Effector memory CD4-positive, alpha-beta T cell (primary cell): ENCODE measurements at regions not wholly inside any gene's neighbourhood (a gene's known extent, or its start where the extent isn't known, plus 50 kb on each side); places are given as distances from the start of the nearest gene placed in this dataset.

Source experiments
- DNase-seq, 3 donors: peaks; one replicate each; pipeline ENCODE4 v3.0.0-alpha.2; 2020
- H3K27ac ChIP-seq: 2 replicates; pipeline ENCODE4 v1.7.0; 2013; ENCODE audit warnings: mild to moderate bottlenecking, low read length, moderate library complexity; ENCODE audit not compliant: insufficient read depth, poor library complexity, severe bottlenecking
- H3K27me3 ChIP-seq: replicated peaks from 2 replicates; pipeline ENCODE4 v1.7.0; 2013; ENCODE audit warnings: mild to moderate bottlenecking, low read length; ENCODE audit not compliant: insufficient read depth, control insufficient read depth, poor library complexity, severe bottlenecking
- H3K36me3 ChIP-seq: 2 replicates; pipeline ENCODE4 v1.7.0; 2013; ENCODE audit warnings: mild to moderate bottlenecking, low read length, moderate library complexity; ENCODE audit not compliant: control insufficient read depth, insufficient read depth
- H3K4me1 ChIP-seq: 2 replicates; pipeline ENCODE4 v1.7.0; 2013; ENCODE audit warnings: low read length, mild to moderate bottlenecking; ENCODE audit not compliant: control insufficient read depth, insufficient read depth, poor library complexity, severe bottlenecking
- H3K4me3 ChIP-seq: 2 replicates; pipeline ENCODE4 v1.7.0; 2013; ENCODE audit warnings: low read length, low read depth, mild to moderate bottlenecking; ENCODE audit not compliant: insufficient read depth, poor library complexity, severe bottlenecking
- H3K9me3 ChIP-seq: 2 replicates; pipeline ENCODE4 v1.7.0; 2013; ENCODE audit warnings: mild to moderate bottlenecking, low read length, moderate library complexity; ENCODE audit not compliant: control insufficient read depth

GRCh38 chr7:25391295-25391861, 163.1 kb upstream of the NPVF start:
- no peaks in the 10 kb centered on the region for H3K4me1 ChIP-seq
- H3K27me3 ChIP-seq: no peaks in the 10 kb centered on the region
- no peak overlapping the region for H3K27ac ChIP-seq
- H3K9me3 ChIP-seq: no peaks in the 10 kb centered on the region
- H3K4me3 ChIP-seq: no peak overlapping the region
- no peaks in the 10 kb centered on the region for H3K36me3 ChIP-seq
- DNase-seq: no peak

- Histone ChIP-seq H3K4me3 (no peak overlapping the region), H3K27ac (no peak overlapping the region)
Measured at GRCh38 chr7:25391961-25392587, 163.8 kb upstream of the NPVF start.

GRCh38 chr7:25392588-25393338, 164.5 kb upstream of the NPVF start:
- Histone ChIP-seq H3K9me3 (no peaks in the 10 kb centered on the region), H3K4me1 (no peaks in the 10 kb centered on the region), H3K36me3 (no peaks in the 10 kb centered on the region), H3K27ac (no peak overlapping the region), H3K4me3 (no peak overlapping the region), H3K27me3 (no peaks in the 10 kb centered on the region)
- no peak for DNase-seq

More at GRCh38 chr7:25391961-25392587, 163.8 kb upstream of the NPVF start:
- H3K27me3 ChIP-seq: no peaks in the 10 kb centered on the region
- H3K9me3 ChIP-seq: no peaks in the 10 kb centered on the region
- DNase-seq: no peak
- H3K4me1 ChIP-seq: no peaks in the 10 kb centered on the region
- no peaks in the 10 kb centered on the region for H3K36me3 ChIP-seq

GRCh38 chr7:25395976-25396375, 167.7 kb upstream of the NPVF start:
- Histone ChIP-seq H3K27ac (no peak overlapping the region), H3K9me3 (no peaks in the 10 kb centered on the region), H3K27me3 (peaks cover 3% of the 10 kb centered on the region)

GRCh38 chr7:25396668-25397067, 168.4 kb upstream of the NPVF start:
- Histone ChIP-seq H3K4me1 (no peaks in the 10 kb centered on the region), H3K4me3 (no peak overlapping the region), H3K9me3 (no peaks in the 10 kb centered on the region), H3K36me3 (no peaks in the 10 kb centered on the region), H3K27me3 (peaks cover 3% of the 10 kb centered on the region), H3K27ac (no peak overlapping the region)
- DNase-seq: no peak

More at GRCh38 chr7:25395976-25396375, 167.7 kb upstream of the NPVF start:
- Histone ChIP-seq H3K36me3 (no peaks in the 10 kb centered on the region), H3K4me1 (no peaks in the 10 kb centered on the region), H3K4me3 (no peak overlapping the region)
- DNase-seq: no peak

GRCh38 chr7:25398418-25398817, 170.1 kb upstream of the NPVF start:
- H3K4me1 ChIP-seq: no peaks in the 10 kb centered on the region
- DNase-seq: no peak
- H3K4me3 ChIP-seq: no peak overlapping the region
- H3K27ac ChIP-seq: no peak overlapping the region
- H3K27me3 ChIP-seq: peaks cover 3% of the 10 kb centered on the region
- no peaks in the 10 kb centered on the region for H3K9me3 ChIP-seq
- H3K36me3 ChIP-seq: no peaks in the 10 kb centered on the region

- no peak overlapping the region for H3K4me3 ChIP-seq
- peaks cover 3% of the 10 kb centered on the region for H3K27me3 ChIP-seq
- H3K9me3 ChIP-seq: no peaks in the 10 kb centered on the region
- no peaks in the 10 kb centered on the region for H3K36me3 ChIP-seq
- no peak for DNase-seq
- no peak overlapping the region for H3K27ac ChIP-seq
- H3K4me1 ChIP-seq: no peaks in the 10 kb centered on the region
Measured at GRCh38 chr7:25399000-25399750, 170.9 kb upstream of the NPVF start.

GRCh38 chr7:25402532-25402931, 174.2 kb upstream of the NPVF start:
- no peak overlapping the region for H3K27ac ChIP-seq
- no peak for DNase-seq
- peaks cover 3% of the 10 kb centered on the region for H3K27me3 ChIP-seq
- no peaks in the 10 kb centered on the region for H3K36me3 ChIP-seq
- no peaks in the 10 kb centered on the region for H3K9me3 ChIP-seq
- H3K4me1 ChIP-seq: no peaks in the 10 kb centered on the region
- no peak overlapping the region for H3K4me3 ChIP-seq

GRCh38 chr7:25405736-25406135, 177.4 kb upstream of the NPVF start:
- Histone ChIP-seq H3K27ac (no peak overlapping the region), H3K9me3 (no peaks in the 10 kb centered on the region), H3K4me1 (no peaks in the 10 kb centered on the region), H3K36me3 (no peaks in the 10 kb centered on the region), H3K27me3 (peaks cover 2% of the 10 kb centered on the region), H3K4me3 (no peak overlapping the region)
- DNase-seq: no peak
